Calu3 (cell line): ENCODE measurements at regions not wholly inside any gene's neighbourhood (a gene's known extent, or its start where the extent isn't known, plus 50 kb on each side); places are given as distances from the start of the nearest gene placed in this dataset.

ENCODE experiments used
- BruUV-seq: library from RNA; stranded (reverse); fragments of 400-500 nt; replicated peaks from 2 replicates; lab custom pipeline; 2021; lab: Mats Ljungman, UMichigan
- CTCF ChIA-PET: fragments of 300-600 bp; sonication (Branson Sonifier 250); formaldehyde crosslinking; loops from one replicate; lab custom pipeline; 2022; ENCODE audit warnings: antibody characterized with exemption; lab: Charles Lee
- DNase-seq: peaks from one replicate; pipeline ENCODE4 v3.0.0; 2022
- H3K27ac Mint-ChIP-seq: one replicate; pipeline ENCODE4 v1.8.0; 2022; ENCODE audit warnings: mixed read lengths; ENCODE audit not compliant: unreplicated experiment
- H3K27me3 Mint-ChIP-seq: one replicate; pipeline ENCODE4 v1.8.0; 2022; ENCODE audit warnings: mixed read lengths; ENCODE audit not compliant: unreplicated experiment
- H3K36me3 Mint-ChIP-seq: one replicate; pipeline ENCODE4 v1.8.0; 2022; ENCODE audit warnings: mild to moderate bottlenecking, moderate library complexity, mixed read lengths; ENCODE audit not compliant: insufficient read depth, unreplicated experiment
- H3K4me1 Mint-ChIP-seq: one replicate; pipeline ENCODE4 v1.8.0; 2022; ENCODE audit warnings: mild to moderate bottlenecking, low read depth, mixed read lengths; ENCODE audit not compliant: unreplicated experiment
- H3K4me3 Mint-ChIP-seq: one replicate; pipeline ENCODE4 v1.8.0; 2022; ENCODE audit warnings: mild to moderate bottlenecking, low read depth, moderate library complexity, mixed read lengths; ENCODE audit not compliant: unreplicated experiment
- H3K9me3 Mint-ChIP-seq: one replicate; pipeline ENCODE4 v1.8.0; 2022; ENCODE audit warnings: low read depth, mixed read lengths; ENCODE audit not compliant: unreplicated experiment
- CTCF ChIP-seq: fragments of 200-600 bp; IDR thresholded peaks from one replicate; pipeline ENCODE4 v1.8.0; 2022; ENCODE audit warnings: antibody characterized with exemption; ENCODE audit not compliant: unreplicated experiment
- intact Hi-C: fragments of 100-400 bp; cut with micrococcal nuclease; formaldehyde crosslinking; loops from one replicate; pipeline ENCODE4 v1.10.0; 2022; ENCODE audit not compliant: unreplicated experiment

- Mint-ChIP-seq H3K36me3 (no peaks in the 10 kb centered on the region), H3K27me3 (no peaks in the 10 kb centered on the region), H3K27ac (no peak overlapping the region), H3K4me3 (no peak overlapping the region), H3K9me3 (peaks cover 9% of the 10 kb centered on the region), H3K4me1 (no peaks in the 10 kb centered on the region)
- DNase-seq: no peak
- TF ChIP-seq CTCF: no peak
- intact Hi-C loops: no loop called here
- CTCF ChIA-PET: no interaction called here
- no TSS peak for BruUV-seq
These were observed 1111.3 kb downstream of the TYW1 start for GRCh38 chr7:68107968-68108367.

- no peak for TF ChIP-seq CTCF
- intact Hi-C loops: no loop called here
- H3K27ac Mint-ChIP-seq: no peak overlapping the region
- H3K36me3 Mint-ChIP-seq: no peaks in the 10 kb centered on the region
- H3K27me3 Mint-ChIP-seq: no peaks in the 10 kb centered on the region
- CTCF ChIA-PET: no interaction called here
- H3K4me3 Mint-ChIP-seq: no peak overlapping the region
- no TSS peak for BruUV-seq
- no peaks in the 10 kb centered on the region for H3K4me1 Mint-ChIP-seq
- DNase-seq: no peak
- peaks cover 5% of the 10 kb centered on the region for H3K9me3 Mint-ChIP-seq
These were observed 1112.7 kb downstream of the TYW1 start for GRCh38 chr7:68109299-68109698.

- TF ChIP-seq CTCF: no peak
- no peaks in the 10 kb centered on the region for H3K36me3 Mint-ChIP-seq
- no peaks in the 10 kb centered on the region for H3K27me3 Mint-ChIP-seq
- intact Hi-C loops: no loop called here
- DNase-seq: no peak
- CTCF ChIA-PET: no interaction called here
- no peak overlapping the region for H3K4me3 Mint-ChIP-seq
- no peak overlapping the region for H3K27ac Mint-ChIP-seq
- BruUV-seq: no TSS peak
- peaks cover 19% of the 10 kb centered on the region for H3K9me3 Mint-ChIP-seq
- H3K4me1 Mint-ChIP-seq: no peaks in the 10 kb centered on the region
These were observed 1122.8 kb downstream of the TYW1 start for GRCh38 chr7:68119411-68119810.

GRCh38 chr7:68121056-68121455, 1124.4 kb downstream of the TYW1 start:
- Mint-ChIP-seq H3K9me3 (peaks cover 19% of the 10 kb centered on the region), H3K36me3 (no peaks in the 10 kb centered on the region), H3K27ac (no peak overlapping the region), H3K4me1 (no peaks in the 10 kb centered on the region), H3K4me3 (no peak overlapping the region), H3K27me3 (no peaks in the 10 kb centered on the region)
- CTCF ChIA-PET: no interaction called here
- TF ChIP-seq CTCF: no peak
- BruUV-seq: no TSS peak
- intact Hi-C loops: no loop called here
- no peak for DNase-seq

GRCh38 chr7:68121655-68122054, 1125.0 kb downstream of the TYW1 start:
- no peak for DNase-seq
- Mint-ChIP-seq H3K9me3 (peaks cover 16% of the 10 kb centered on the region), H3K4me3 (no peak overlapping the region), H3K4me1 (no peaks in the 10 kb centered on the region), H3K27ac (no peak overlapping the region), H3K36me3 (no peaks in the 10 kb centered on the region), H3K27me3 (no peaks in the 10 kb centered on the region)
- BruUV-seq: no TSS peak
- CTCF ChIA-PET: interaction anchor here (0.6 kb wide), 1 partner anchor 76 kb away, joined by 7 read pairs; no protein-coding TSS in a partner anchor
- intact Hi-C loops: no loop called here
- TF ChIP-seq CTCF: no peak
